Neural cell (in vitro differentiated cells): ENCODE measurements at regions not wholly inside any gene's neighbourhood (a gene's known extent, or its start where the extent isn't known, plus 50 kb on each side); places are given as distances from the start of the nearest gene placed in this dataset.
"Not testable (repeated sequence)": the region's sequence is repeated elsewhere in the genome, so short reads cannot be mapped to it uniquely, and the experiment has no call there.

Source experiments
- CTCF ChIP-seq: fragments of 450-650 bp; IDR thresholded peaks from 2 replicates; pipeline ENCODE4 v1.5.1; 2014; ENCODE audit warnings: antibody characterized with exemption, mild to moderate bottlenecking, moderate library complexity; ENCODE audit not compliant: poor library complexity, severe bottlenecking
- EP300 ChIP-seq: fragments of 450-650 bp; conservative IDR thresholded peaks from 2 replicates; pipeline ENCODE4 v1.6.1; 2014; ENCODE audit warnings: antibody characterized with exemption, mild to moderate bottlenecking, moderate library complexity; ENCODE audit not compliant: poor library complexity, severe bottlenecking
- EZH2 ChIP-seq: fragments of 200-600, 300-800 bp; shearing (Covaris generic), sonication (generic); IDR thresholded peaks from 2 replicates; pipeline ENCODE4 v1.6.1; 2014; ENCODE audit warnings: antibody characterized with exemption, low read length, borderline replicate concordance, mild to moderate bottlenecking; ENCODE audit not compliant: insufficient read depth, poor library complexity, severe bottlenecking
- MXI1 ChIP-seq: fragments of 450-650 bp; conservative IDR thresholded peaks from 2 replicates; pipeline ENCODE4 v1.6.1; 2014; ENCODE audit warnings: antibody characterized with exemption, mild to moderate bottlenecking; ENCODE audit not compliant: poor library complexity, severe bottlenecking
- POLR2AphosphoS5 ChIP-seq: IDR thresholded peaks from 2 replicates; pipeline ENCODE4 v1.6.1; 2012
- RAD21 ChIP-seq: fragments of 450-650 bp; conservative IDR thresholded peaks from 2 replicates; pipeline ENCODE4 v1.6.1; 2014; ENCODE audit warnings: antibody characterized with exemption, mild to moderate bottlenecking, moderate library complexity
- REST ChIP-seq: IDR thresholded peaks from 2 replicates; pipeline ENCODE4 v1.6.1; 2012; ENCODE audit warnings: borderline replicate concordance
- SMC3 ChIP-seq: fragments of 450-650 bp; conservative IDR thresholded peaks from 2 replicates; pipeline ENCODE4 v1.6.1; 2014; ENCODE audit warnings: antibody characterized with exemption, mild to moderate bottlenecking, moderate library complexity; ENCODE audit not compliant: poor library complexity

- TF ChIP-seq CTCF, RAD21, EP300, SMC3, REST, MXI1, EZH2, POLR2AphosphoS5: not testable (repeated sequence)
These were observed 79.8 kb upstream of the SLC30A5 start for GRCh38 chr5:69014007-69014406.
